ENCODE measurements at regions not wholly inside any gene's neighbourhood (a gene's known extent, or its start where the extent isn't known, plus 50 kb on each side); places are given as distances from the start of the nearest gene placed in this dataset.

GRCh38 chr9:14432666-14433350 lies 118.9 kb upstream of the NFIB start:
- Histone ChIP-seq H3K4me3 (replicated peaks in 1 of 2; ENCODE audit: low read depth in 1 of 2, low read length in 2 of 2) (no peak overlapping the region), H2AFZ (ENCODE audit: low read depth, low read length, poor library complexity, severe bottlenecking) (no peak overlapping the region), H3K27me3 (ENCODE audit: insufficient read depth, low read length) (0 out of 2 replicates have a peak, but pooled peaks cover 3% of the 10 kb centered on the region), H4K20me1 (ENCODE audit: insufficient read depth) (no peaks in the 10 kb centered on the region), H3K36me3 (ENCODE audit: control insufficient read depth in 1 of 2, insufficient read depth in 2 of 2, low read length in 2 of 2) (no peaks in the 10 kb centered on the region), H3K79me2 (ENCODE audit: insufficient read depth, low read length) (no peaks in the 10 kb centered on the region), H3K9me3 (ENCODE audit: control insufficient read depth in 1 of 2, insufficient read depth in 1 of 2, low read depth in 1 of 2, low read length in 2 of 2) (no peaks in the 10 kb centered on the region), H3K4me2 (ENCODE audit: low read length) (no peak overlapping the region; the same call in 1 of the 2 replicates), H3K4me1 (ENCODE audit: control insufficient read depth in 1 of 2, insufficient read depth in 2 of 2, low read length in 2 of 2) (0 out of 4 replicates have a peak, but pooled peaks cover 0 to 5% of the 10 kb centered on the region in 2 experiments), H3K27ac (ENCODE audit: low read depth, low read length) (no peak overlapping the region), H3K9me2 (ENCODE audit: insufficient read depth) (no peaks in the 10 kb centered on the region), H3K9ac (ENCODE audit: low read length) (no peak overlapping the region)
- BruUV-seq (replicated peaks) = no TSS peak
- intact Hi-C loops (cut with micrococcal nuclease) = loop anchor here (5.0 kb wide), 2 partner anchors 1081 to 1736 kb away; no protein-coding TSS in a partner anchor
- TF ChIP-seq ATF3 (IDR thresholded peaks at IDR 0.05) = no peak
- no peak for TF ChIP-seq ELF1 (IDR thresholded peaks at IDR 0.05; ENCODE audit: borderline replicate concordance, low read depth)
- no peak for TF ChIP-seq ZNF274 (IDR thresholded peaks at IDR 0.05; ENCODE audit: low read depth, low read length)
- no peak for TF ChIP-seq POLR2A (IDR thresholded peaks at IDR 0.05; ENCODE audit: borderline replicate concordance, extremely low read depth, insufficient read depth, insufficient read length)
- TF ChIP-seq CEBPB (IDR thresholded peaks at IDR 0.05; ENCODE audit: low read depth) = no peak
- TF ChIP-seq ZFX (IDR thresholded peaks at IDR 0.05) = no peak
- TF ChIP-seq SP1 (IDR thresholded peaks at IDR 0.05; ENCODE audit: low read depth) = no peak
- no peak for TF ChIP-seq SIN3A (IDR thresholded peaks at IDR 0.05; ENCODE audit: low read depth)
- no peak for TF ChIP-seq RAD21 (IDR thresholded peaks at IDR 0.05; ENCODE audit: low read depth)
- TF ChIP-seq CBX3 (IDR thresholded peaks at IDR 0.05; ENCODE audit: low read depth) = no peak
- no peak for TF ChIP-seq POLR2AphosphoS5 (IDR thresholded peaks at IDR 0.05; ENCODE audit: low read depth, low read length)
- no peak for TF ChIP-seq JUND (IDR thresholded peaks at IDR 0.05)
- TF ChIP-seq TCF7L2 (IDR thresholded peaks at IDR 0.05; ENCODE audit: borderline replicate concordance, extremely low read depth, insufficient read depth, insufficient read length) = no peak
- TF ChIP-seq ZBTB33 (IDR thresholded peaks at IDR 0.05; ENCODE audit: extremely low read depth, insufficient replicate concordance, low read length) = no peak
- no peak for TF ChIP-seq SRF (IDR thresholded peaks at IDR 0.05; ENCODE audit: low read depth)
- TF ChIP-seq EZH2 (IDR thresholded peaks at IDR 0.05) = no peak
- CTCF ChIA-PET = no interaction called here
- DNase-seq (ENCODE audit: low read depth, low spot score) (no peak), ATAC-seq (no peak)
- RAD21 ChIA-PET (ENCODE audit: low non-redundant PET in 1 of 2, low total read pairs in 2 of 2, uncharacterized antibody in 2 of 2, unreplicated experiment in 2 of 2) = no interaction called here
- POLR2A ChIA-PET = no interaction called here

Data from HCT116 (cell line).